Endothelial cell of umbilical vein (primary cell): ENCODE measurements at regions not wholly inside any gene's neighbourhood (a gene's known extent, or its start where the extent isn't known, plus 50 kb on each side); places are given as distances from the start of the nearest gene placed in this dataset.

Experiments
- BruUV-seq: library from RNA; stranded (reverse); fragments of 400-500 nt; replicated peaks from 2 replicates; lab custom pipeline; 2021; lab: Mats Ljungman, UMichigan
- CTCF ChIA-PET: fragments of 300-600, 350-600 bp; sonication (Branson Sonifier 250); formaldehyde crosslinking; loops from one replicate; lab custom pipeline; 2021; ENCODE audit warnings: antibody characterized with exemption, inconsistent platforms; lab: Charles Lee
- POLR2A ChIA-PET: fragments of 300-600, 350-600 bp; sonication (Branson Sonifier 250); formaldehyde crosslinking; loops from one replicate; lab custom pipeline; 2021; ENCODE audit warnings: antibody characterized with exemption, inconsistent platforms; lab: Charles Lee
- DNase-seq: peaks from one replicate; pipeline ENCODE4 v3.0.0-alpha.2; 2011; ENCODE audit warnings: low read depth, low spot score
- FAIRE-seq: peaks from 2 replicates; lab custom pipeline; 2011; peaks lifted over from hg19 to GRCh38; lab: Jason Lieb, UNC
- H2AFZ ChIP-seq: 2 replicates; pipeline ENCODE4 v1.6.0; 2012; ENCODE audit warnings: low read depth, low read length, control low read depth, inconsistent platforms
- H3K27ac ChIP-seq: 2 replicates; pipeline ENCODE4 v1.5.1; 2011; ENCODE audit warnings: low read depth, mild to moderate bottlenecking, control low read depth, low read length, moderate library complexity; ENCODE audit not compliant: insufficient read depth
- H3K27me3 ChIP-seq, 2 experiments: 2 replicates each; pipeline versions ENCODE4 v1.6.0 to v1.6.1; 2011; ENCODE audit warnings: low read length in 2 of 2, mixed read lengths in 1 of 2; ENCODE audit not compliant: control insufficient read depth in 2 of 2, insufficient read depth in 2 of 2
- H3K36me3 ChIP-seq, 2 experiments: 2 replicates in 1 of 2; 3 replicates in 1 of 2; pipeline ENCODE4 v1.5.1; 2011; ENCODE audit warnings: low read length in 2 of 2, mild to moderate bottlenecking in 1 of 2, moderate library complexity in 1 of 2; ENCODE audit not compliant: control insufficient read depth in 2 of 2, insufficient read depth in 2 of 2; ENCODE audit errors: extremely low read depth in 1 of 2
- H3K4me1 ChIP-seq: 3 replicates; pipeline ENCODE4 v1.5.1; 2011; ENCODE audit warnings: mild to moderate bottlenecking, low read length; ENCODE audit not compliant: control insufficient read depth, insufficient read depth; ENCODE audit errors: extremely low read depth
- H3K4me2 ChIP-seq: 2 replicates; pipeline ENCODE4 v1.6.1; 2011; ENCODE audit warnings: low read length, control low read depth, mixed read lengths; ENCODE audit not compliant: insufficient read depth
- H3K4me3 ChIP-seq, 3 experiments: fragments of 200-600 bp in 1 of 3; sonication (generic), shearing (Covaris generic) in 1 of 3; replicated peaks in 1 of 3; 2 replicates each; pipeline ENCODE4 v1.5.1; 2011 to 2016; ENCODE audit warnings: control low read depth in 3 of 3, low read length in 3 of 3, mild to moderate bottlenecking in 2 of 3, inconsistent platforms in 1 of 3, low read depth in 1 of 3, moderate library complexity in 1 of 3; ENCODE audit not compliant: insufficient read depth in 1 of 3
- H3K79me2 ChIP-seq: 2 replicates; pipeline ENCODE4 v1.6.0; 2012; ENCODE audit warnings: low read length, inconsistent platforms; ENCODE audit not compliant: control insufficient read depth, insufficient read depth
- H3K9ac ChIP-seq: replicated peaks from 2 replicates; pipeline ENCODE3; 2011; ENCODE audit warnings: low read length, control low read depth; ENCODE audit not compliant: insufficient read depth; ENCODE audit errors: extremely low read depth
- H3K9me1 ChIP-seq: replicated peaks from 3 replicates; pipeline ENCODE4 v1.6.0; 2011; ENCODE audit warnings: mild to moderate bottlenecking, low read length; ENCODE audit not compliant: control insufficient read depth, insufficient read depth; ENCODE audit errors: extremely low read depth
- H3K9me3 ChIP-seq: replicated peaks from 2 replicates; pipeline ENCODE4 v1.5.1; 2012; ENCODE audit warnings: low read length, inconsistent platforms; ENCODE audit not compliant: control insufficient read depth, insufficient read depth
- H4K20me1 ChIP-seq: replicated peaks from 2 replicates; pipeline ENCODE3; 2011; ENCODE audit warnings: mild to moderate bottlenecking, low read length; ENCODE audit not compliant: control insufficient read depth, insufficient read depth; ENCODE audit errors: extremely low read depth
- CTCF ChIP-seq, 2 donors: IDR thresholded peaks; 1 replicate in 1 of 2; 2 replicates in 1 of 2; pipeline ENCODE4 v1.5.1; 2011; ENCODE audit warnings: low read length in 2 of 2, mild to moderate bottlenecking in 2 of 2, moderate library complexity in 2 of 2, control low read depth in 1 of 2, inconsistent platforms in 1 of 2, low read depth in 1 of 2; ENCODE audit not compliant: insufficient read depth in 1 of 2; ENCODE audit errors: extremely low read depth in 1 of 2
- EZH2 ChIP-seq: IDR thresholded peaks from 2 replicates; pipeline ENCODE4 v1.6.1; 2012; ENCODE audit warnings: borderline replicate concordance, low read depth, mild to moderate bottlenecking, moderate library complexity, low read length, inconsistent platforms; ENCODE audit not compliant: severe bottlenecking
- FOS ChIP-seq: IDR thresholded peaks from 2 replicates; pipeline ENCODE4 v1.6.1; 2011; ENCODE audit warnings: mild to moderate bottlenecking, low read length, moderate library complexity, borderline replicate concordance; ENCODE audit not compliant: insufficient read depth
- GATA2 ChIP-seq: IDR thresholded peaks from 2 replicates; pipeline ENCODE4 v1.7.0; 2011; ENCODE audit warnings: low read depth, mild to moderate bottlenecking, moderate library complexity, mixed read lengths, low read length; ENCODE audit not compliant: insufficient read length, insufficient read depth
- JUN ChIP-seq: IDR thresholded peaks from 2 replicates; pipeline ENCODE4 v1.6.1; 2011; ENCODE audit warnings: borderline replicate concordance, low read depth; ENCODE audit not compliant: insufficient read length, insufficient read depth
- MAX ChIP-seq: IDR thresholded peaks from 2 replicates; pipeline ENCODE4 v1.6.1; 2011; ENCODE audit not compliant: insufficient read depth, insufficient read length
- MYC ChIP-seq: IDR thresholded peaks from one replicate; pipeline ENCODE4 v1.6.1; 2011; ENCODE audit warnings: mild to moderate bottlenecking, low read depth, low read length
- POLR2A ChIP-seq: IDR thresholded peaks from 2 replicates; pipeline ENCODE4 v1.6.1; 2012; ENCODE audit warnings: low read depth, mild to moderate bottlenecking, control low read depth, low read length
- POLR2AphosphoS5 ChIP-seq: IDR thresholded peaks from 2 replicates; pipeline ENCODE4 v1.6.1; 2012; ENCODE audit warnings: low read depth, mild to moderate bottlenecking, control low read depth, low read length, moderate library complexity; ENCODE audit not compliant: insufficient read depth
- dilution Hi-C: fragments of 300-500 bp; cut with MboI; formaldehyde crosslinking; loops from one replicate; pipeline ENCODE4 v1.15.0; 2019; ENCODE audit warnings: low sequenced_read_pairs; ENCODE audit not compliant: extremely low pct_ligation_motif_present
- intact Hi-C: fragments of 100-400 bp; cut with micrococcal nuclease; formaldehyde crosslinking; loops from one replicate; pipeline ENCODE4 v1.10.0; 2022

- POLR2A ChIA-PET, result no interaction called here
- FAIRE-seq, result no peak
- no peaks in the 10 kb centered on the region for H4K20me1 ChIP-seq
Measured at GRCh38 chr16:85469929-85470590, 143.1 kb upstream of the GSE1 start.

More at GRCh38 chr16:85469929-85470590, 143.1 kb upstream of the GSE1 start:
- H3K27me3 ChIP-seq, result peaks cover 10% of the 10 kb centered on the region in 2 experiments
- intact Hi-C loops (no loop called here), dilution Hi-C loops (no loop called here)
- H3K9me3 ChIP-seq, result no peaks in the 10 kb centered on the region
- CTCF ChIA-PET, result no interaction called here
- BruUV-seq, result no TSS peak
- no peak overlapping the region for H3K27ac ChIP-seq
- H3K4me1 ChIP-seq, result no peaks in the 10 kb centered on the region
- no peaks in the 10 kb centered on the region for H3K79me2 ChIP-seq
- H3K36me3 ChIP-seq, result no peaks in the 10 kb centered on the region
- no peak for TF ChIP-seq GATA2
- TF ChIP-seq FOS, result no peak
- no peak for TF ChIP-seq JUN
- no peak for TF ChIP-seq CTCF (IDR thresholded peaks at IDR 0.05; ENCODE audit: extremely low read depth in 1 of 2, insufficient read depth in 1 of 2, low read depth in 1 of 2, low read length in 2 of 2)
- no peak for TF ChIP-seq MAX
- TF ChIP-seq EZH2, result no peak
- TF ChIP-seq MYC, result no peak
- TF ChIP-seq POLR2AphosphoS5, result no peak
- no peak for TF ChIP-seq POLR2A
- DNase-seq, result no peak
- H2AFZ ChIP-seq, result no peak overlapping the region
- no peak overlapping the region for H3K9ac ChIP-seq
- no peak overlapping the region for H3K4me3 ChIP-seq
- no peaks in the 10 kb centered on the region for H3K9me1 ChIP-seq
- H3K4me2 ChIP-seq, result no peak overlapping the region
